HG02943 (cell line): ENCODE measurements at regions not wholly inside any gene's neighbourhood (a gene's known extent, or its start where the extent isn't known, plus 50 kb on each side); places are given as distances from the start of the nearest gene placed in this dataset.

Experiments
- ATAC-seq: cut with Tn5 transposase; IDR thresholded peaks from one replicate; pipeline ENCODE4 v1.9.1; 2021; ENCODE audit warnings: mild to moderate bottlenecking, low read depth, moderate library complexity; ENCODE audit not compliant: unreplicated experiment

- ATAC-seq = no peak
Observed at GRCh38 chr3:116767726-116768125, 58.1 kb downstream of the TUSC7 start.

GRCh38 chr3:116770815-116771450 lies 61.4 kb downstream of the TUSC7 start:
- ATAC-seq = peak; percentile 99

GRCh38 chr3:116776880-116777785 lies 67.6 kb downstream of the TUSC7 start:
- ATAC-seq = no peak

- no peak for ATAC-seq
Observed at GRCh38 chr3:116785226-116785625, 75.6 kb downstream of the TUSC7 start.

GRCh38 chr3:116802651-116803050 lies 93.1 kb downstream of the TUSC7 start:
- no peak for ATAC-seq

- no peak for ATAC-seq
Observed at GRCh38 chr3:116806351-116806750, 96.8 kb downstream of the TUSC7 start.

GRCh38 chr3:116808725-116809124 lies 99.1 kb downstream of the TUSC7 start:
- ATAC-seq = no peak

- ATAC-seq = no peak
Observed at GRCh38 chr3:116809208-116809607, 99.6 kb downstream of the TUSC7 start.

GRCh38 chr3:116811754-116812153 lies 102.2 kb downstream of the TUSC7 start:
- ATAC-seq = no peak

GRCh38 chr3:116812949-116813348 lies 103.4 kb downstream of the TUSC7 start:
- ATAC-seq = no peak

- no peak for ATAC-seq
Observed at GRCh38 chr3:116815321-116815720, 105.7 kb downstream of the TUSC7 start.

- no peak for ATAC-seq
Observed at GRCh38 chr3:116815831-116816588, 106.4 kb downstream of the TUSC7 start.

GRCh38 chr3:116821371-116821770 lies 111.8 kb downstream of the TUSC7 start:
- ATAC-seq = no peak

- no peak for ATAC-seq
Observed at GRCh38 chr3:116824208-116824607, 114.6 kb downstream of the TUSC7 start.

GRCh38 chr3:116833202-116833601 lies 123.6 kb downstream of the TUSC7 start:
- no peak for ATAC-seq

GRCh38 chr3:116834816-116835215 lies 125.2 kb downstream of the TUSC7 start:
- no peak for ATAC-seq

- ATAC-seq = no peak
Observed at GRCh38 chr3:116835658-116836057, 126.1 kb downstream of the TUSC7 start.

GRCh38 chr3:116836286-116836685 lies 126.7 kb downstream of the TUSC7 start:
- no peak for ATAC-seq

- no peak for ATAC-seq
Observed at GRCh38 chr3:116837483-116837882, 127.9 kb downstream of the TUSC7 start.

GRCh38 chr3:116841003-116841735 lies 131.6 kb downstream of the TUSC7 start:
- no peak for ATAC-seq
